ENCODE measurements at regions not wholly inside any gene's neighbourhood (a gene's known extent, or its start where the extent isn't known, plus 50 kb on each side); places are given as distances from the start of the nearest gene placed in this dataset.

GRCh38 chr10:4294996-4295792 lies 510.2 kb upstream of the KLF6 start:
- no peak for DNase-seq (ENCODE audit: low spot score)
- Histone ChIP-seq H3K4me3 (no peak overlapping the region), H3K27ac (no peak overlapping the region)
- TF ChIP-seq CTCF (IDR thresholded peaks at IDR 0.05): no peak

GRCh38 chr10:4294271-4294670 lies 509.3 kb upstream of the KLF6 start:
- TF ChIP-seq CTCF (IDR thresholded peaks at IDR 0.05): no peak
- H3K27ac ChIP-seq: no peak overlapping the region
- H3K4me3 ChIP-seq: no peak overlapping the region
- DNase-seq (ENCODE audit: low spot score): no peak

GRCh38 chr10:4291990-4292389 lies 507.0 kb upstream of the KLF6 start:
- H3K27ac ChIP-seq: peak overlapping the region in 1 of 2 donors; percentile 55
- no peak for DNase-seq (ENCODE audit: low spot score)
- H3K4me3 ChIP-seq: no peak overlapping the region
- TF ChIP-seq CTCF (IDR thresholded peaks at IDR 0.05): no peak

GRCh38 chr10:4285121-4285520 lies 500.1 kb upstream of the KLF6 start:
- no peak for TF ChIP-seq CTCF (IDR thresholded peaks at IDR 0.05)
- Histone ChIP-seq H3K27ac (peak overlapping the region; percentile 81 to 89), H3K4me3 (no peak overlapping the region)
- DNase-seq (ENCODE audit: low spot score): no peak

GRCh38 chr10:4283846-4284610 lies 499.0 kb upstream of the KLF6 start:
- peak; percentile 90 for DNase-seq (ENCODE audit: low spot score)
- no peak overlapping the region for H3K4me3 ChIP-seq

GRCh38 chr10:4282496-4282895 lies 497.5 kb upstream of the KLF6 start:
- peak overlapping the region; percentile 54 to 72 for H3K27ac ChIP-seq
- DNase-seq (ENCODE audit: low spot score): no peak
- H3K4me3 ChIP-seq: no peak overlapping the region
- TF ChIP-seq CTCF (IDR thresholded peaks at IDR 0.05): no peak

More at GRCh38 chr10:4283846-4284610, 499.0 kb upstream of the KLF6 start:
- no peak for TF ChIP-seq CTCF (IDR thresholded peaks at IDR 0.05)
- peak overlapping the region; percentile 81 to 89 for H3K27ac ChIP-seq
